K562 (cell line): ENCODE measurements at regions not wholly inside any gene's neighbourhood (a gene's known extent, or its start where the extent isn't known, plus 50 kb on each side); places are given as distances from the start of the nearest gene placed in this dataset.
"Not testable (repeated sequence)": the region's sequence is repeated elsewhere in the genome, so short reads cannot be mapped to it uniquely, and the experiment has no call there.

Source experiments
- ATAC-seq: fragments of 200-7000 bp; cut with Tn5 transposase; 3 replicates; pipeline ENCODE4 v1.9.1; 2020; ENCODE audit warnings: moderate library complexity
- BruUV-seq: library from RNA; stranded (reverse); fragments of 400-500 nt; replicated peaks from 2 replicates; lab custom pipeline; 2021; lab: Mats Ljungman, UMichigan
- CTCF ChIA-PET: fragments of 300-600 bp; formaldehyde crosslinking; extraction: SDS; loops from one replicate; lab custom pipeline; 2021; ENCODE audit warnings: low intra/inter-chr PET ratio; lab: Yijun Ruan, JAX
- POLR2A ChIA-PET: fragments of 300-600, 350-650 bp; sonication (Branson Sonifier 250); formaldehyde crosslinking; extraction: SDS; loops from one replicate; lab custom pipeline; 2021; ENCODE audit warnings: antibody characterized with exemption, inconsistent platforms; lab: Yijun Ruan, JAX
- DNase-seq, 4 experiments: peaks; one replicate each; pipeline versions ENCODE4 v3.0.0 to v3.0.0-alpha.2; 2011 to 2018; ENCODE audit warnings: low spot score in 3 of 4, mixed read lengths in 3 of 4; ENCODE audit errors: extremely low read depth in 1 of 4
- FAIRE-seq: peaks from 2 replicates; lab custom pipeline; 2011; peaks lifted over from hg19 to GRCh38; lab: Jason Lieb, UNC
- H2AFZ ChIP-seq: 2 replicates; pipeline ENCODE4 v1.6.0; 2011; ENCODE audit warnings: low read depth, low read length, control low read depth, inconsistent platforms
- H3K27ac ChIP-seq: fragments of 200-600 bp; 3 replicates; pipeline ENCODE4 v1.8.0; 2011; ENCODE audit warnings: low read depth, mild to moderate bottlenecking, control low read depth, inconsistent platforms, low read length, moderate library complexity, mixed read lengths; ENCODE audit errors: extremely low read depth
- H3K27me3 ChIP-seq, 2 experiments: fragments of 300-600 bp in 1 of 2; 2 replicates in 1 of 2; 3 replicates in 1 of 2; pipeline versions ENCODE4 v1.6.0 to v1.8.0; 2011; ENCODE audit warnings: inconsistent platforms in 2 of 2, low read length in 2 of 2, mild to moderate bottlenecking in 1 of 2, mixed read lengths in 1 of 2, moderate library complexity in 1 of 2; ENCODE audit not compliant: control insufficient read depth in 2 of 2, insufficient read depth in 2 of 2
- H3K36me3 ChIP-seq: fragments of 300-600 bp; 3 replicates; pipeline ENCODE4 v1.8.0; 2011; ENCODE audit warnings: mild to moderate bottlenecking, low read length, inconsistent platforms; ENCODE audit not compliant: control insufficient read depth, insufficient read depth
- H3K4me1 ChIP-seq, 2 experiments: fragments of 200-600 bp in 1 of 2; replicated peaks in 1 of 2; 2 replicates in 1 of 2; 3 replicates in 1 of 2; pipeline versions ENCODE4 v1.5.1 to v1.8.0; 2011; ENCODE audit warnings: inconsistent platforms in 2 of 2, low read length in 2 of 2, mild to moderate bottlenecking in 1 of 2, mixed read lengths in 1 of 2, moderate library complexity in 1 of 2; ENCODE audit not compliant: control insufficient read depth in 2 of 2, insufficient read depth in 2 of 2
- H3K4me2 ChIP-seq: 2 replicates; pipeline ENCODE4 v1.6.1; 2011; ENCODE audit warnings: low read length, control low read depth, inconsistent platforms, mixed read lengths; ENCODE audit not compliant: insufficient read depth
- H3K4me3 ChIP-seq: fragments of 200-600 bp; sonication (generic), shearing (Covaris generic); 2 replicates; pipeline ENCODE4 v1.5.1; 2016; ENCODE audit warnings: control low read depth, inconsistent platforms
- H3K79me2 ChIP-seq: fragments of 200-600 bp; 3 replicates; pipeline ENCODE4 v1.8.0; 2011; ENCODE audit warnings: low read length, inconsistent platforms; ENCODE audit not compliant: control insufficient read depth, insufficient read depth
- H3K9ac ChIP-seq, 2 experiments: 2 replicates each; pipeline versions ENCODE4 v1.6.0 to v1.6.1; 2011; ENCODE audit warnings: low read depth in 2 of 2, low read length in 2 of 2, control low read depth in 1 of 2, inconsistent platforms in 1 of 2, mild to moderate bottlenecking in 1 of 2, mixed read lengths in 1 of 2; ENCODE audit not compliant: insufficient read depth in 1 of 2
- H3K9me1 ChIP-seq: one replicate; pipeline ENCODE4 v1.6.0; 2011; ENCODE audit warnings: inconsistent platforms, mild to moderate bottlenecking, low read length, moderate library complexity; ENCODE audit not compliant: control insufficient read depth, insufficient read depth
- H3K9me3 ChIP-seq: replicated peaks from 2 replicates; pipeline ENCODE4 v1.5.1; 2011; ENCODE audit warnings: low read depth, low read length, inconsistent platforms; ENCODE audit not compliant: control insufficient read depth, insufficient read depth
- H4K20me1 ChIP-seq: replicated peaks from 2 replicates; pipeline ENCODE4 v1.6.1; 2011; ENCODE audit warnings: low read length, inconsistent platforms, mixed read lengths; ENCODE audit not compliant: control insufficient read depth, insufficient read depth
- FOXP4 ChIP-seq: sonication (generic); formaldehyde crosslinking; IDR thresholded peaks from 2 replicates; pipeline ENCODE4 v1.8.0; 2022; ENCODE audit warnings: mild to moderate bottlenecking, missing genetic modification reagents, borderline replicate concordance
- HDAC8 ChIP-seq: fragments of 450-650 bp; IDR thresholded peaks from 2 replicates; pipeline ENCODE4 v1.6.1; 2016; ENCODE audit warnings: mild to moderate bottlenecking, missing genetic modification characterization, moderate library complexity, missing compliant biosample characterization
- WGBS: fragments of 100-300 bp; shearing (Covaris generic); methylation state at CpG from one replicate; pipeline ENCODE4 v1.1.6; 2016; ENCODE audit warnings: low coverage, mixed read lengths; ENCODE audit not compliant: insufficient coverage; ENCODE audit errors: missing lambda C conversion rate; 5-methylcytosine and 5-hydroxymethylcytosine counted together
- in situ Hi-C: fragments of 300-500 bp; cut with MboI; formaldehyde crosslinking; loops from 4 replicates; pipeline ENCODE4 v1.15.0; 2018; ENCODE audit warnings: inconsistent platforms, mixed read lengths
- intact Hi-C: fragments of 100-400 bp; cut with micrococcal nuclease; formaldehyde crosslinking; loops from 2 replicates; pipeline ENCODE4 v1.14.2; 2022
- TF ChIP-seq, protein P1 (sequence below), 2 experiments: fragments of 450-650 bp in 1 of 2; sonication (generic) in 1 of 2; formaldehyde crosslinking in 1 of 2; IDR thresholded peaks; 2 replicates each; pipeline versions ENCODE4 v1.7.1 to v1.9.0; 2016 to 2022; ENCODE audit warnings: inconsistent platforms in 1 of 2, mild to moderate bottlenecking in 1 of 2, missing genetic modification reagents in 1 of 2

GRCh38 chr13:63731896-63732295 lies 2316.2 kb upstream of the PCDH20 start:
- Histone ChIP-seq H3K27ac (no peak overlapping the region), H4K20me1 (no peaks in the 10 kb centered on the region), H3K4me1 (no peaks in the 10 kb centered on the region), H3K9me1 (no peaks in the 10 kb centered on the region), H3K4me3 (no peak overlapping the region)
- CTCF ChIA-PET = no interaction called here
- BruUV-seq = no TSS peak
- in situ Hi-C loops = no loop called here
- TF ChIP-seq FOXP4 (CRISPR knock-in tag) (no peak), HDAC8 (tag) (no peak)
- TF ChIP-seq, protein P1, sequence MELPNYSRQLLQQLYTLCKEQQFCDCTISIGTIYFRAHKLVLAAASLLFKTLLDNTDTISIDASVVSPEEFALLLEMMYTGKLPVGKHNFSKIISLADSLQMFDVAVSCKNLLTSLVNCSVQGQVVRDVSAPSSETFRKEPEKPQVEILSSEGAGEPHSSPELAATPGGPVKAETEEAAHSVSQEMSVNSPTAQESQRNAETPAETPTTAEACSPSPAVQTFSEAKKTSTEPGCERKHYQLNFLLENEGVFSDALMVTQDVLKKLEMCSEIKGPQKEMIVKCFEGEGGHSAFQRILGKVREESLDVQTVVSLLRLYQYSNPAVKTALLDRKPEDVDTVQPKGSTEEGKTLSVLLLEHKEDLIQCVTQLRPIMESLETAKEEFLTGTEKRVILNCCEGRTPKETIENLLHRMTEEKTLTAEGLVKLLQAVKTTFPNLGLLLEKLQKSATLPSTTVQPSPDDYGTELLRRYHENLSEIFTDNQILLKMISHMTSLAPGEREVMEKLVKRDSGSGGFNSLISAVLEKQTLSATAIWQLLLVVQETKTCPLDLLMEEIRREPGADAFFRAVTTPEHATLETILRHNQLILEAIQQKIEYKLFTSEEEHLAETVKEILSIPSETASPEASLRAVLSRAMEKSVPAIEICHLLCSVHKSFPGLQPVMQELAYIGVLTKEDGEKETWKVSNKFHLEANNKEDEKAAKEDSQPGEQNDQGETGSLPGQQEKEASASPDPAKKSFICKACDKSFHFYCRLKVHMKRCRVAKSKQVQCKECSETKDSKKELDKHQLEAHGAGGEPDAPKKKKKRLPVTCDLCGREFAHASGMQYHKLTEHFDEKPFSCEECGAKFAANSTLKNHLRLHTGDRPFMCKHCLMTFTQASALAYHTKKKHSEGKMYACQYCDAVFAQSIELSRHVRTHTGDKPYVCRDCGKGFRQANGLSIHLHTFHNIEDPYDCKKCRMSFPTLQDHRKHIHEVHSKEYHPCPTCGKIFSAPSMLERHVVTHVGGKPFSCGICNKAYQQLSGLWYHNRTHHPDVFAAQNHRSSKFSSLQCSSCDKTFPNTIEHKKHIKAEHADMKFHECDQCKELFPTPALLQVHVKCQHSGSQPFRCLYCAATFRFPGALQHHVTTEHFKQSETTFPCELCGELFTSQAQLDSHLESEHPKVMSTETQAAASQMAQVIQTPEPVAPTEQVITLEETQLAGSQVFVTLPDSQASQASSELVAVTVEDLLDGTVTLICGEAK (IDR thresholded peaks at IDR 0.05) = no peak
- TF ChIP-seq, protein P1 (CRISPR knock-in tag; IDR thresholded peaks at IDR 0.05) = no peak
- TF ChIP-seq, all 486 proteins: peak for 0
- intact Hi-C loops = no loop called here
- POLR2A ChIA-PET = no interaction called here
- ATAC-seq = no peak
- no peak for FAIRE-seq
- H2AFZ ChIP-seq = no peak overlapping the region
- no peak overlapping the region for H3K9ac ChIP-seq
- 0% methylated on average over 2 of the region's 3 CpGs for WGBS
- DNase-seq = no peak
- no peak overlapping the region for H3K4me2 ChIP-seq
- no peaks in the 10 kb centered on the region for H3K9me3 ChIP-seq
- H3K36me3 ChIP-seq = no peaks in the 10 kb centered on the region
- H3K79me2 ChIP-seq = no peaks in the 10 kb centered on the region
- no peaks in the 10 kb centered on the region for H3K27me3 ChIP-seq

DNA sequence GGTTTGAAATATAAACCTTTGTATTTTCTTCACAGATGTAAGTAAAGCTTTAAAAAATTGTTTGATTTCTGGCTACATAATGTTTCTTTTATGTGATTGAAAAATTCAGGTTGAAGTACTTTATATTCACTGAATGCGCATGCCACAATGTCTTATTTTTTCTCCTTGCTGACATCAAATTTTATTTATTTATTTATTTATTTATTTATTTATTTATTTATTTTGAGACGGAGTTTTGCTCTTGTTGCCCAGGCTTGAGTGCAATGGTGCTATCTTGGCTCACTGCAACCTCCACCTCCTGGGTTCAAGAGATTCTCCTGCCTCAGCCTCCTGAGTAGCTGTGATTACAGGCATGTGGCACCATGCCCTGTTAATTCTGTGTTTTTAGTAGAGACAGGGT lies 2296.5 kb upstream of the PCDH20 start:
- intact Hi-C loops, CTCF ChIA-PET, H4K20me1 ChIP-seq, H2AFZ ChIP-seq, H3K27me3 ChIP-seq, H3K36me3 ChIP-seq, ATAC-seq, H3K9ac ChIP-seq, H3K4me3 ChIP-seq, H3K4me1 ChIP-seq, POLR2A ChIA-PET, H3K27ac ChIP-seq, H3K9me3 ChIP-seq, FAIRE-seq, BruUV-seq, H3K4me2 ChIP-seq, DNase-seq, in situ Hi-C loops, H3K9me1 ChIP-seq, H3K79me2 ChIP-seq: not testable (repeated sequence)
- 23% methylated on average over 1 of the region's 2 CpGs for WGBS
